H1 (cell line): ENCODE measurements at regions not wholly inside any gene's neighbourhood (a gene's known extent, or its start where the extent isn't known, plus 50 kb on each side); places are given as distances from the start of the nearest gene placed in this dataset.

Experiments
- CTCF ChIA-PET: fragments of 300-600 bp; sonication (Branson Sonifier 250); formaldehyde crosslinking; loops from one replicate; lab custom pipeline; 2021; ENCODE audit not compliant: partially characterized antibody; lab: Charles Lee
- POLR2A ChIA-PET: fragments of 300-600 bp; sonication (Branson Sonifier 250); formaldehyde crosslinking; loops from one replicate; lab custom pipeline; 2021; ENCODE audit warnings: inconsistent platforms; ENCODE audit not compliant: partially characterized antibody; lab: Charles Lee
- DNase-seq, 2 experiments: peaks; one replicate each; pipeline versions ENCODE4 v3.0.0 to v3.0.0-alpha.2; 2010 to 2022; ENCODE audit warnings: low spot score in 2 of 2, low read depth in 1 of 2, mixed read lengths in 1 of 2
- FAIRE-seq: peaks from 2 replicates; lab custom pipeline; 2011; peaks lifted over from hg19 to GRCh38; lab: Jason Lieb, UNC
- H2AFZ ChIP-seq: 2 replicates; pipeline ENCODE4 v1.8.1; 2012; ENCODE audit warnings: low read length, inconsistent platforms
- H2AK5ac ChIP-seq: 2 replicates; pipeline ENCODE4 v1.6.1; 2013; ENCODE audit warnings: low read depth, low read length
- H2BK120ac ChIP-seq: replicated peaks from 2 replicates; pipeline ENCODE3; 2013; ENCODE audit warnings: low read depth, low read length, inconsistent platforms
- H2BK12ac ChIP-seq: 2 replicates; pipeline ENCODE4 v1.6.1; 2013; ENCODE audit warnings: low read depth, low read length
- H2BK15ac ChIP-seq: 2 replicates; pipeline ENCODE4 v1.6.1; 2013; ENCODE audit warnings: low read length
- H2BK20ac ChIP-seq: 2 replicates; pipeline ENCODE4 v1.6.1; 2013; ENCODE audit warnings: low read length
- H2BK5ac ChIP-seq: 2 replicates; pipeline ENCODE4 v1.6.1; 2013; ENCODE audit warnings: low read depth, low read length
- H3K14ac ChIP-seq: 2 replicates; pipeline ENCODE4 v1.6.1; 2013; ENCODE audit warnings: inconsistent platforms; ENCODE audit not compliant: insufficient read length
- H3K18ac ChIP-seq: 2 replicates; pipeline ENCODE4 v1.6.1; 2013; ENCODE audit warnings: low read length; ENCODE audit errors: extremely low read depth
- H3K23ac ChIP-seq: 2 replicates; pipeline ENCODE4 v1.6.1; 2013; ENCODE audit warnings: inconsistent platforms; ENCODE audit not compliant: insufficient read length
- H3K23me2 ChIP-seq: 2 replicates; pipeline ENCODE4 v1.6.1; 2013; ENCODE audit warnings: low read depth, low read length
- H3K27ac ChIP-seq: 2 replicates; pipeline ENCODE4 v1.6.1; 2011; ENCODE audit warnings: low read depth, low read length, inconsistent platforms
- H3K27me3 ChIP-seq, 4 experiments: replicated peaks in 1 of 4; 1 replicate in 1 of 4; 2 replicates in 3 of 4; pipeline versions ENCODE4 v1.6.1 to v1.8.1; 2011 to 2013; ENCODE audit warnings: low read length in 3 of 4, mild to moderate bottlenecking in 3 of 4, inconsistent platforms in 2 of 4, mixed read lengths in 2 of 4, moderate library complexity in 1 of 4; ENCODE audit not compliant: control insufficient read depth in 3 of 4, insufficient read depth in 3 of 4; ENCODE audit errors: extremely low read depth in 1 of 4
- H3K36me3 ChIP-seq, 4 experiments: 2 replicates each; pipeline versions ENCODE4 v1.6.1 to v1.8.1; 2011 to 2013; ENCODE audit warnings: mild to moderate bottlenecking in 4 of 4, low read length in 3 of 4, moderate library complexity in 2 of 4, control low read depth in 1 of 4, inconsistent platforms in 1 of 4; ENCODE audit not compliant: insufficient read depth in 4 of 4, control insufficient read depth in 2 of 4
- H3K4ac ChIP-seq: replicated peaks from 2 replicates; pipeline ENCODE3; 2013; ENCODE audit warnings: low read length, low read depth, mixed read lengths, inconsistent platforms; ENCODE audit not compliant: insufficient read length
- H3K4me1 ChIP-seq, 4 experiments: replicated peaks in 1 of 4; 1 replicate in 1 of 4; 2 replicates in 3 of 4; pipeline versions ENCODE4 v1.6.1 to v1.8.1; 2011 to 2013; ENCODE audit warnings: low read length in 3 of 4, inconsistent platforms in 2 of 4, mixed read lengths in 1 of 4; ENCODE audit not compliant: insufficient read depth in 4 of 4, control insufficient read depth in 3 of 4
- H3K4me2 ChIP-seq, 2 experiments: 2 replicates each; pipeline versions ENCODE4 v1.6.1 to v1.8.1; 2011 to 2013; ENCODE audit warnings: low read depth in 2 of 2, low read length in 2 of 2, control low read depth in 1 of 2, inconsistent platforms in 1 of 2, mild to moderate bottlenecking in 1 of 2; ENCODE audit not compliant: insufficient read depth in 1 of 2
- H3K4me3 ChIP-seq, 4 experiments: fragments of 200-600, 300-600 bp in 1 of 4; sonication (generic), shearing (Covaris generic), sonication (Bioruptor Twin) in 1 of 4; 2 replicates each; pipeline versions ENCODE4 v1.5.1 to v1.8.1; 2011 to 2016; ENCODE audit warnings: low read length in 4 of 4, low read depth in 3 of 4, control low read depth in 2 of 4, inconsistent platforms in 2 of 4, mild to moderate bottlenecking in 2 of 4, mixed read lengths in 1 of 4, moderate library complexity in 1 of 4; ENCODE audit not compliant: insufficient read depth in 2 of 4; ENCODE audit errors: extremely low read depth in 1 of 4
- H3K56ac ChIP-seq: replicated peaks from 2 replicates; pipeline ENCODE3; 2013; ENCODE audit warnings: low read depth, mild to moderate bottlenecking, mixed read lengths, low read length, inconsistent platforms; ENCODE audit not compliant: insufficient read length
- H3K79me1 ChIP-seq: 2 replicates; pipeline ENCODE4 v1.6.1; 2013; ENCODE audit warnings: low read depth, low read length, control low read depth
- H3K79me2 ChIP-seq, 2 experiments: 2 replicates each; pipeline versions ENCODE4 v1.6.1 to v1.8.1; 2012 to 2013; ENCODE audit warnings: low read length in 2 of 2, mild to moderate bottlenecking in 2 of 2, inconsistent platforms in 1 of 2; ENCODE audit not compliant: insufficient read depth in 2 of 2, control insufficient read depth in 1 of 2
- H3K9ac ChIP-seq, 4 experiments: replicated peaks in 1 of 4; 1 replicate in 1 of 4; 2 replicates in 3 of 4; pipeline versions ENCODE4 v1.6.1 to v1.8.1; 2011 to 2013; ENCODE audit warnings: low read depth in 3 of 4, low read length in 3 of 4, control low read depth in 2 of 4, mild to moderate bottlenecking in 2 of 4, moderate library complexity in 2 of 4, inconsistent platforms in 1 of 4; ENCODE audit errors: extremely low read depth in 1 of 4
- H3K9me3 ChIP-seq, 2 experiments: 2 replicates each; pipeline versions ENCODE4 v1.6.1 to v1.8.1; 2012 to 2013; ENCODE audit warnings: mild to moderate bottlenecking in 2 of 2, moderate library complexity in 2 of 2, control low read depth in 1 of 2, inconsistent platforms in 1 of 2, low read depth in 1 of 2, low read length in 1 of 2, mixed read lengths in 1 of 2; ENCODE audit not compliant: insufficient read depth in 2 of 2
- H4K20me1 ChIP-seq, 2 experiments: replicated peaks in 1 of 2; 2 replicates each; pipeline versions ENCODE3 to v1.8.1; 2011 to 2013; ENCODE audit warnings: inconsistent platforms in 2 of 2, low read length in 2 of 2, mild to moderate bottlenecking in 1 of 2; ENCODE audit not compliant: insufficient read depth in 2 of 2, control insufficient read depth in 1 of 2
- H4K5ac ChIP-seq: 2 replicates; pipeline ENCODE4 v1.6.1; 2013; ENCODE audit warnings: low read length, low read depth, mixed read lengths, inconsistent platforms; ENCODE audit not compliant: insufficient read length
- H4K8ac ChIP-seq: 2 replicates; pipeline ENCODE4 v1.8.0; 2013; ENCODE audit warnings: mild to moderate bottlenecking, moderate library complexity, low read length, inconsistent platforms; ENCODE audit not compliant: insufficient read depth; ENCODE audit errors: extremely low read depth
- H4K91ac ChIP-seq: replicated peaks from 2 replicates; pipeline ENCODE3; 2013; ENCODE audit warnings: low read length, mixed read lengths, inconsistent platforms; ENCODE audit not compliant: insufficient read length
- BCL11A ChIP-seq, 2 experiments: IDR thresholded peaks; one replicate each; pipeline ENCODE4 v1.6.1; 2011; ENCODE audit warnings: low read depth in 2 of 2, low read length in 2 of 2, mild to moderate bottlenecking in 2 of 2
- BRCA1 ChIP-seq: IDR thresholded peaks from 2 replicates; pipeline ENCODE4 v1.6.1; 2012; ENCODE audit warnings: low read depth, low read length, improper control_type of control experiment
- CHD1 ChIP-seq: IDR thresholded peaks from 2 replicates; pipeline ENCODE4 v1.6.1; 2012; ENCODE audit warnings: low read depth, low read length, improper control_type of control experiment
- EZH2 ChIP-seq: fragments of 200-600 bp; sonication (generic); IDR thresholded peaks from 2 replicates; pipeline ENCODE4 v1.7.1; 2012; ENCODE audit warnings: low read depth, mild to moderate bottlenecking, moderate library complexity, low read length, inconsistent platforms; ENCODE audit not compliant: severe bottlenecking
- MAX ChIP-seq: IDR thresholded peaks from 2 replicates; pipeline ENCODE4 v1.6.1; 2012; ENCODE audit warnings: inconsistent platforms
- NRF1 ChIP-seq: IDR thresholded peaks from 2 replicates; pipeline ENCODE4 v1.6.1; 2011; ENCODE audit warnings: mild to moderate bottlenecking, low read depth, low read length, improper control_type of control experiment
- POLR2A ChIP-seq, 2 experiments: IDR thresholded peaks; 1 replicate in 1 of 2; 2 replicates in 1 of 2; pipeline ENCODE4 v1.6.1; 2011; ENCODE audit warnings: low read depth in 2 of 2, low read length in 2 of 2, mild to moderate bottlenecking in 2 of 2; ENCODE audit errors: control extremely low read depth in 1 of 2
- SP2 ChIP-seq: IDR thresholded peaks from 2 replicates; pipeline ENCODE4 v1.6.1; 2012; ENCODE audit warnings: mild to moderate bottlenecking, low read length, inconsistent platforms
- SP4 ChIP-seq: IDR thresholded peaks from 2 replicates; pipeline ENCODE4 v1.6.1; 2012; ENCODE audit warnings: low read length, inconsistent platforms
- TCF12 ChIP-seq: IDR thresholded peaks from 2 replicates; pipeline ENCODE4 v1.6.1; 2011; ENCODE audit warnings: low read depth, mild to moderate bottlenecking, low read length
- TEAD4 ChIP-seq: IDR thresholded peaks from 2 replicates; pipeline ENCODE4 v1.6.1; 2012; ENCODE audit warnings: low read depth, low read length, inconsistent platforms, mixed read lengths
- WGBS, 2 experiments: shearing (Covaris generic) in 1 of 2; methylation state at CpG; one replicate each; pipeline versions ENCODE4 v1.1.6 to v1.1.7; 2013 to 2015; ENCODE audit warnings: low lambda C conversion rate in 2 of 2, mixed read lengths in 2 of 2, inconsistent platforms in 1 of 2, low coverage in 1 of 2, missing lambda C conversion rate in 1 of 2; ENCODE audit not compliant: insufficient replicate concordance in 2 of 2, insufficient coverage in 1 of 2, insufficient read length in 1 of 2; ENCODE audit errors: extremely low coverage in 1 of 2, missing lambda C conversion rate in 1 of 2; 5-methylcytosine and 5-hydroxymethylcytosine counted together

DNA sequence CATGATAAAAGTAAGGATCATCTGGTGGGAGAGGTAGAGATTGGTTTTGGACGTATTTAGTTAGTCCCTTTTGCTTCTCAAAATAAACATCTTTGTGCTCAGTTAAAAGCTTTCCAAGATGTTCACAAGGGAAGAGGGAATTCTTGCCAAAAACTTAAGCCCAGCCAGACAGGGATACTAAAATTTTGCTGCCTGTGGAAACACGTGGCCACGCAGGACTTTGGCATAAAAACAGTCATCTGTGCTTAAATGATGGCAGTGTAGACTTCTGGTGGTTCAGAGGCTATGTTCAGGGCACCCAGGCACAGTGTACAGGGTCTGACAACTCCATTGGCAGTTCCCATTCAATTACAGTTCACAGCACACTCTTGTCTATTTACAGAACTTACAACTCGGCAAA lies 93.2 kb upstream of the JADE1 start:
- CTCF ChIA-PET: no interaction called here
- no peak overlapping the region for H2AFZ ChIP-seq

More for the DNA sequence above, 93.2 kb upstream of the JADE1 start:
- no peak for FAIRE-seq
- DNase-seq: no peak
- Histone ChIP-seq H3K4me3 (no peak overlapping the region), H3K14ac (no peak overlapping the region), H2BK5ac (no peak overlapping the region), H3K27ac (no peak overlapping the region), H3K27me3 (no peaks in the 10 kb centered on the region), H2BK12ac (no peak overlapping the region), H3K18ac (no peak overlapping the region), H3K79me2 (no peaks in the 10 kb centered on the region), H4K8ac (no peak overlapping the region), H3K56ac (no peak overlapping the region), H3K23me2 (no peaks in the 10 kb centered on the region), H3K4ac (no peak overlapping the region), H3K79me1 (no peaks in the 10 kb centered on the region), H4K20me1 (no peaks in the 10 kb centered on the region), H2AK5ac (no peak overlapping the region), H2BK20ac (no peak overlapping the region), H2BK15ac (no peak overlapping the region), H3K36me3 (no peaks in the 10 kb centered on the region), H3K4me1 (no peaks in the 10 kb centered on the region), H2BK120ac (no peak overlapping the region), H4K91ac (no peak overlapping the region), H4K5ac (no peak overlapping the region), H3K9ac (no peak overlapping the region), H3K9me3 (no peaks in the 10 kb centered on the region), H3K23ac (no peak overlapping the region), H3K4me2 (no peak overlapping the region)
- TF ChIP-seq NRF1 (no peak), TCF12 (no peak), CHD1 (no peak), SP4 (no peak), BCL11A (IDR thresholded peaks at IDR 0.05; ENCODE audit: low read depth in 2 of 2, low read length in 2 of 2) (no peak), EZH2 (no peak), POLR2A (IDR thresholded peaks at IDR 0.05; ENCODE audit: control extremely low read depth in 1 of 2, low read depth in 2 of 2, low read length in 2 of 2) (no peak), MAX (no peak), TEAD4 (no peak), BRCA1 (no peak), SP2 (no peak)
- POLR2A ChIA-PET: no interaction called here
- 91% methylated on average over 4 of the region's 4 CpGs; no CpG with 5 or more reads in 1 of the 2 experiments for WGBS, 2 experiments
